ENCODE measurements at regions not wholly inside any gene's neighbourhood (a gene's known extent, or its start where the extent isn't known, plus 50 kb on each side); places are given as distances from the start of the nearest gene placed in this dataset.

DNA sequence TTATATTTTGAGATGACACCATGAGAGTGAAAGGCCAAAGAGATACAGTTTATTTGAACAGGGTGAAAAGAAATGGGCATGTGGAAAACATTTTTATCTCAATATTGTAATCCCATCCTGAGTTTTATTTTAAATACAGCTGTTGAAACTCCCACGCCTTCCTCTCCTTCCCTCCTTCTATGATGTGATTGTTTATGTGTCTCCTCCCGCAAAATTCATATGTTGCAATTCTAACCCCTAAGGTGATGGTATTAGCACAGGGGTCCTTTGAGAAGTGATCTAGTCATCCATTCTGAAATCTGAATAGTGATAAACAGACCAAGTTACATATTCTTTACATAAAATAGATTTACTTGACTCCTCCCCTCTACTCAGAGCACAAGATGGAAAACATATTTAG is 1275.4 kb upstream of the C9orf72 start:
- no peak for ATAC-seq (ENCODE audit: poor library complexity)

DNA sequence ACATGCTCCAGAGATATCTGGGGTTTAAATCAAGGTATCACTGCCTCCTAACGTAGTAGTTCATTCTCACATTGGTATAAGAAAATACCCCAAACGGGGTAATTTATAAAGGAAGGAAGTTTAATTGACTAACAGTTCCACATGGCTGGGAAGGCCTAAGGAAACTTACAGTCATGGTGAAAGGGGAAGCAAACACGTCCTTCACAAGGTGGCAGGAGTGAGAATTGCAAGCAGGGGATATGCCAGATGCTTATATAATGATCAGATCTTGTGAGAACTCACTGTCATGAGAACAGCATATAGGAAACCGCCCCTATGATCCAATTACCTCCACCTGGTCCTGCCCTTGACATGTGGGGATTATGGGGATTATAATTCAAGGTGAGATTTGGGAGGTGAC is 1280.2 kb upstream of the C9orf72 start:
- ATAC-seq (ENCODE audit: poor library complexity) (no peak), DNase-seq (no peak)
- intact Hi-C loops (cut with DNase I), result no loop called here

More for the DNA sequence above, 1275.4 kb upstream of the C9orf72 start:
- no peak for DNase-seq
- intact Hi-C loops (cut with DNase I), result no loop called here

DNA sequence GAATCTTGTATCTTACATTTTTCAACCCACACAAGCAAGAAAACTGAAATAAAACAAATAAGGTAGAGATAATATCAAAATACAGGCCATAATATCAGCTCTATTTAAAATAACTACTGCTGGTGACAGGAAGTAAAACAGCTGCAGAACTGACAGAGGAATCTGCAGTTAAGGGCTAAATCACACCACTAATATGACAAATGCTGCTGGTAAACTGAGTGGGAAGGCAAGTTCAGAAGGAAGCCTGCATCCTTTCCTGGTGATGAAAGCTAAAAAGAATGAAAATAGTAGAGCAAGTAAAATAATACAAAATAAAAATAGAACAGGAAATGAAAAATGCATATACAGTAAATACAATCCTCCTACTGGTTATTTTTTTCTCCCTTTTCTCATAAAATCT is 1293.7 kb upstream of the C9orf72 start:
- no peak for ATAC-seq (ENCODE audit: poor library complexity)
- DNase-seq, result no peak
- intact Hi-C loops (cut with DNase I), result no loop called here

DNA sequence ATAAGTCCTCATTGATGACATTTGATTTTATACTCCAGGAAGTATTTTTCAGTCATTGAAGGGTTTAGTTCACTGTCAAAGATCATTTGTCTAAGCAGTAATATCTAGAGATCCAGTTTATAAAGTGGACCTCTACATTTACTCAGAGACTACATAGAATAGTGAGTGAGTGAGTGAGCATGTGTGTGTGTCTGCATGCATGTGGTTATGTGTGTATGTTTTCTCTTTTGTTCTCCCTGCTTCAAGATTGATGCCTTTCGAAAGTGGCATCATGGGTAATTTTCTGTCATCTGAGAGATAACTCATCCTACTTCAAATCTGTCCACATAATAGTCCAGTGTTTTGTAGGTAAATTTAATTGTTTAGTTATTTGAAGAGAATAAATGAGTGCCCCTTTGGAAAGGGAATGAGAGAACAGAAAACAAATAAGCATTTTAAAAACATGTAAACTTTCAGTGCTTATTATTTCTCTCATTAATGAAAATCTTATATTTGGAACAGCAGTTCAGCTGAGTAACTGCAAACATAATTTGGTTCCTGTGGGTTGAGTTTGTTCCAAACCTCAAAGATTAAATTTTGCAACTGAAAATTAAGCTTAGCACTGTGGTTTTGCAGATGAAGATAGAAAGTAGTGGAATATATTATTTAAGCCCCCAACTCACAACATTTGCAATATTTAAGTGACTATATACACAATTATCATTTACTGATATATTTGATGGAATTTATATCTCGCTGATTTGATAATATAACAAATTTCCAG is 1295.1 kb upstream of the C9orf72 start:
- DNase-seq (no peak), ATAC-seq (ENCODE audit: poor library complexity) (no peak)
- intact Hi-C loops (cut with DNase I), result no loop called here

DNA sequence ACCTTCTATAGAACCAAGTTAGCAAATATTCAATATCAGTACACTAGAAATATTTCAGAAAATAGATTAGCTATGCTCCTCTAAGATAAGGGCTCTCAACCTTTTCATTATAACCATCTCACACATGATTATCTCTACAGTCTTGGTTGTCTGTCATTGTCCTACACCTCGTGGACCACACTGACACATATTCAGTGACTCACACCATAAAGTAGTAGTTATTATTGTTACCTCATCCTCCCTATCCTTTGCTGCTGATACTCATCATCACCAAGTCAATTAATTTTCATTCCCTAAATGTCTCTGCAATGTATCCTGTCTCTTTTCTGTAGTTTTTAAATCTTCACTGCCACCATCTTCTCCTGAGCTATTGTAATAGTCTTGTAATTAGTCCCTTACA is 1309.2 kb upstream of the C9orf72 start:
- intact Hi-C loops (cut with DNase I), result no loop called here
- DNase-seq (no peak), ATAC-seq (ENCODE audit: poor library complexity) (no peak)

DNA sequence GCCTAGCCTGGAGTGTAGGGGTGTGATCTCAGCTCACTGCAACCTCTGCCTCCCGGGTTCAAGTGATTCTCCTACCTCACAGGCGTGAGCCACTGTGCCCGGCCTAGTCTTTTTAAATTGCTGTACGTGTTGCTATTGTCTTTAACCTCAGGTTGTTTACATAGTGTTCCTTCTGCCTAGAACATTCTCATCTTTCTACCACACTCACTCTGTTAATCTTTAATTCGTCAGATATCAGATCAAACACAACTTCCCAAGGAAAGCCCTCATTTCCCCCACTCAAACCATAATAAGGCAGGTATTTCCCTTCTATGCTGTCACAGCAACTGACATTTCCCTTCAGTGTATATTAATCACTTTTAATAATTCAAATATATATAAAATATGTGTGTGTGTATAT is 1310.0 kb upstream of the C9orf72 start:
- ATAC-seq (ENCODE audit: poor library complexity) (no peak), DNase-seq (no peak)
- intact Hi-C loops (cut with DNase I), result no loop called here

DNA sequence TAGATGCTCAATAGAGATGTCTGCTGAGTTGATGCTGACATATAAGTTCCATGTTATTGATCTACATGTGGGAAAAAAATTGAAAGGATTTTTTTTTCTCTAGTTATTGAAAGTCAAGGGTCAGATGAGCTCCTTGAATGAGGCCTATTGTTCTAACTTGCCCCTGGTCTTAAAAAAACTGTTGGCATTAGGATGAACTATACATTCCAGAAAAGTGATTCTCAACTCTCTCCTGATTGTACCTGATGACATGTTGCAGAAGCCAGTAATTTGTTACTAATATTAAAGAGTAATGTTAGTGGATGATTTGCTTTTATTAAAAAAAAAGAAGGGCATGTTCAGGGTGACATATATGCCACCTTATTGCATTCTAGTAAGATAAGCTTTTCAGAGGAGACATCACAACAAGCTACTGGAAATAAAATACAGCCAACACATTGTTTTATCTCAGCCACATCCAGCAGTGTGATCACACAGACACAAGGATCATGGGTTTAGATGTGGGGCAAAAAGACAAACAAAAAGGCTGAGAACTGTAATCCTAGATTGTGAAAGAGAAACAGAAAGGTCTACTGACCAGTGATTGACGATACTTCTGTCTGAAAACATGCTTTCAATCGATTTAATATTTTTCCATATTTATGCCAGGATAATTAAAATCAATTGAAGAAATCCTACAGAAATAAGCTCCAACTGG is 1314.1 kb upstream of the C9orf72 start:
- intact Hi-C loops (cut with DNase I), result no loop called here
- ATAC-seq (ENCODE audit: poor library complexity) (no peak), DNase-seq (no peak)

DNA sequence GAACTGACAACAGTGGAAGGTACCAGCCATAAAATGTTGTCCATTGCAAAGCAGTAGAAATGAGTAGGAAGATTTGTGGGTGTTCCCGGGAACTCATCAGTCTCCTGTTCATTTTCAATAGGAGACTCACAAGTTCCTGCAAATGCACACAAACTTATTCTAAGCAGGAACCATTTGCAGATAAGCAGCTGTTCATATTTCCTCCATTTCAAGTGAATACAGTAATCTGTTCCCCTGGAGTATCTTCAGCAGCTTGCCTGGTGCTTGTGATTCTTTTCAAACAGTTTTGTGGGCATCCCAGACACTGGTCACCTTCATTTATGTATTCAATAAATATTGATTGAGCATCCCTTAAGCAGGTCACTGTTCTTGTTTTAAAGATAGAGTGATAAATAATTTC is 1315.5 kb upstream of the C9orf72 start:
- no peak for DNase-seq
- intact Hi-C loops (cut with DNase I), result no loop called here

DNA sequence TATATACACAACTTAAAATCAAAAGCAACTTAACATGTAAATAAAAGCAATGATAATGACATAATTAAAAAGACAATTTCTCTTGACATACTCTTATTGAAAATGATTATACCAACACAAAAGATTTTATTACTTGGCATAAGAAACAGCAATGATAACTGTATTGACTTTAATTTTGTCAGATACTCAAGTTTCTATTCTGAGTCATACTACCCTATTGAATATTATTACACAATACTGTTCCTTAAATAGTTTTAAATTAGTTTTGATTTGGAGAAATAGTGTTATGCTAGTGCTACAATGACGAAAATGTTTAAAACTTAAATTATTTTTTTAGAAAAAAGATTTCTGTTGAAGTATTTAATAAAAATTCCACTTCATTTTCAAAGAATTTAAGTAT is 1319.3 kb upstream of the C9orf72 start:
- DNase-seq (no peak), ATAC-seq (ENCODE audit: poor library complexity) (no peak)
- intact Hi-C loops (cut with DNase I), result no loop called here

More for the DNA sequence above, 1315.5 kb upstream of the C9orf72 start:
- ATAC-seq (ENCODE audit: poor library complexity), result no peak

DNA sequence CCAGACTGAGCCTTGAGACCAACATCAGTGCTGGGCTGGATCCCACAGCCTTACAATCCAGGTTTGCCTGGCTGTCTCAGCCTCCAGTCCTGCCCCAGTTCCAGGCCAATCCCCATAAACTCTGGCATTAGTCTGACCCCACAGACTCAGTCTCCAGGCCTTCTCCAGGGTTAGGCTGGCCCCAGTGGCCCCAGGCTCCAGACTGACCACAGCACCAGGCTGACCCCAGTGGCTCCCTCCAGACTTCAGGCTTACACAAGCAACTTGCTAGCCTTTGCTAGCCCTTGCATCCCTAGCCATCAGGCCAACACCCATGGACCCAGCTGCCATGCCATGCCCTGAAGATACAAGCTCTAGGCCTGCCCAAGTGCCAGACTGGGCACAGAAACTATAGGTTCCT is 1326.0 kb upstream of the C9orf72 start:
- no peak for DNase-seq
- no peak for ATAC-seq (ENCODE audit: poor library complexity)
- intact Hi-C loops (cut with DNase I), result no loop called here

DNA sequence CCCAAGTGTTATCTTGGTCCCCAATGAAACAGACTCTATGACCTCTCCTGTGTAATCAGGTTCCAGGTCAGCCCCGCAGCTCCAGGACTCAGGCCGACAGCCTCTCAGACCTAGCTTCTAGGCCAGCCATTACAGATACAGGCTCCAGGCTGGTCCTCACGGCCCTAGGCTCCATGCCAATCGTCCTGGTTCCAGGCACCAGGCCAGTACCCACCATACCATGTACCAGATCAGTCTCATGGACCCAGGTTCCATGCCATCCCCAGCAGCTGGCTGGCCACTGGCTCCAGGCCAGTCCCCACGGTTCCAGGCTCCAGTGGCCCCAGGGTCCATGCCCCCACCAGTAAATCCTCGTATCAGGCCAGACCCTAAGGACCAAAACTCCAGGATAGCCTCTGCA is 1326.6 kb upstream of the C9orf72 start:
- ATAC-seq (ENCODE audit: poor library complexity), result no peak
- no peak for DNase-seq
- intact Hi-C loops (cut with DNase I), result no loop called here

DNA sequence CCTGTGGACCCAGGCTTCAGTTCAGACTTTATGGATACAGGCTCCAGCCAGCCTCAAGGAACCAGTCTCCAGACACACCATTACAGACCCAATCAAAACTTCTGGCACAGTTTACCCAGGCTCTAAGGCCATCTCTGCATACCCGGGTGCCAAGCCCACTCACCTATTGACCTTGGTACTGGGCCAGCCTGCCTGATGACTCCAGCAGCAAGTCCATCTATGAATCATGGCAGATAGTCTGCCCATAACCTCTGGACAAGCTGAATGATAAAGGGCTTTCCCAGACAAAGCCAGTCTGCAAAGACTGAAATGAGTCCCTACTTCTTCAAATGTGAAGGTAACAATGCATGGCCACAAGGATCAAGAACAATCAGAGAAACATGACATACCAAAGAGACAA is 1327.1 kb upstream of the C9orf72 start:
- DNase-seq (no peak), ATAC-seq (ENCODE audit: poor library complexity) (no peak)
- intact Hi-C loops (cut with DNase I), result no loop called here

DNA sequence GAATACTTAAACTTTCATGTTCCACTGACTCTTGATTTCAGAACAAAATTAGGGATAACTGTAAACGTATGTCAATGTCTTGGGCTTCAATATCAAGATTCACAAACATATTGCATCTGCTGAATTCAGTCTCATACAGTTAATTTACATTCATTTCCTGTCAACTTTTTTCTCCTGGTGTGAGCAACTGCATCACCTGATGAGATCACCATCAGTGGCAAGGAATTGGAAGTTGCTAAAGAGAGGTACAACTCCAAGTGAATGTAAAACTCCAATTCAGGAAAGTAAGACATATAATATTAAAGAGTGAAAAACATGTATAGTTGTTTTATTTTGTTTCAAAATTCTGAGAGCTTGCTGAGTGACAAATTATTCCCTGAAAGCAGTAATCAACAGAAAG is 1336.2 kb upstream of the C9orf72 start:
- intact Hi-C loops (cut with DNase I), result no loop called here
- ATAC-seq (ENCODE audit: poor library complexity) (no peak), DNase-seq (no peak)

DNA sequence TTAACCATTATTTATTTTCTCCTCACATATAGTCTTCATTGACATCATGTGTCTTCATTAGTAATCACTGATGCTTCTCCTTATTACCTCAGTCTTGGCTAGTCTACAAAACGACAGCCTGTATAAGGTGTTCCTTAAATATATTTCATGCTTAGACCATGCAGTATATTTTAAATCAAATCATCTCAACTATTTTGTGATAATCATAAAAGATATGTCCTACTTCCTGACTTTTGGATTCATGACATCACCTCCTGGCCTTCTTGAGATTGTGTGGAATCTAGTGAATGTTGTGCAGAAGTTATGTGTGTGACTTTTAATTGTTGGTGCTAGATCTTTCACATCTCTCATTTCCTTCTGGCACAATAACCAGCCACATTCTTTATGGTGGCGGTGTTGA is 1339.3 kb upstream of the C9orf72 start:
- intact Hi-C loops (cut with DNase I), result no loop called here
- DNase-seq, result no peak

DNA sequence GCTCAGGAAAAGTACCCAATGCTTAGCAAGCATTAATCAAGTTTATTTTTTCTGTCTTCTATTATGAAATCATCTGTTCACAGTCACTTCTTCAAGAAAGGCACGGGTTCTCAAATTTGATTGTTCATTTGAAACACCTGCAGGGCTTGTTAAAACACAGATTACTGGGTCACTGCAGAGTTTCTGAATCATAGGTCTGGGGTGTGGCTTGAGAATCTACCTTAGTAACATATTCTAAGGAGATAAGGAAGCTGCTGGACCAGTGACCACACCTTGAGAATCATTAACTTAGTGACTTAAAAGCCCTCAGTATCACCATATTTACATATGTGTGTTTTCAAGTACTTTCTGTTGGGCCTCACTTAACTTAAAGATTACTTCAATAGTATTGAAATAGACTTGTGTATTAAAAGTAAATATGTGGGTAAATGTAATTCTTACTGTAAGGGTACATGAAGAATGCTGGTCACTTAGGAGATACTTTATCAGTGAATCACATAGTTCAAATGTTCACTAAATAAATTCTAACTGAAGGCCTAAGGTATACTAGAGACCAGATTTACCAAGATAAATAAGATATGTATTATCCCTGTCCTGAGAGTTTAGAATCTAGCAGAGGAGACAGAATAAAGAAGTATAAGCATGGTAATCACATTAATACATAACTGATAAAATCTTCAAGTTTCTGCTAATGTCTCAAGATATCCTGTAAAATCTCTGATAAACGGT is 1342.1 kb upstream of the C9orf72 start:
- no peak for ATAC-seq (ENCODE audit: poor library complexity)
- no peak for DNase-seq
- intact Hi-C loops (cut with DNase I), result no loop called here

More for the DNA sequence above, 1339.3 kb upstream of the C9orf72 start:
- ATAC-seq (ENCODE audit: poor library complexity), result no peak

DNA sequence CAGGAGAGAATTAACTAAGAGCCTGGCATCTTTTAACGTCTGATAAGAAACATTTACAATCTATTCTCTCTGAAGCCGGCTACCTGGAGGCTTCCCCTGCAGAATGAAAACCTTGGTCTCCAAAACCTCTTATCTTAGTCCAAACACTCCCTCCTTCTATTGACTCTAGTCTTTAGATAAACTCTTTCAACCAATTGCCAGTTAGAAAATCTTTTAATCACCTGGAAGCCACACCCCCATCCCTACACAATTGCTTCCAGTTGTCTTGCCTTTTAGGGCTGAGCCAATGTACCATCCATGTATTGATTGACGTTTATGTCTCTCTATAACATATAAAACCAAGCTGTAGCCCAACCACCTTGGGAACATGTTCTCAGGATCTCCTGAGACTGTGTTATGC is 1343.1 kb upstream of the C9orf72 start:
- intact Hi-C loops (cut with DNase I), result no loop called here
- ATAC-seq (ENCODE audit: poor library complexity) (no peak), DNase-seq (no peak)

DNA sequence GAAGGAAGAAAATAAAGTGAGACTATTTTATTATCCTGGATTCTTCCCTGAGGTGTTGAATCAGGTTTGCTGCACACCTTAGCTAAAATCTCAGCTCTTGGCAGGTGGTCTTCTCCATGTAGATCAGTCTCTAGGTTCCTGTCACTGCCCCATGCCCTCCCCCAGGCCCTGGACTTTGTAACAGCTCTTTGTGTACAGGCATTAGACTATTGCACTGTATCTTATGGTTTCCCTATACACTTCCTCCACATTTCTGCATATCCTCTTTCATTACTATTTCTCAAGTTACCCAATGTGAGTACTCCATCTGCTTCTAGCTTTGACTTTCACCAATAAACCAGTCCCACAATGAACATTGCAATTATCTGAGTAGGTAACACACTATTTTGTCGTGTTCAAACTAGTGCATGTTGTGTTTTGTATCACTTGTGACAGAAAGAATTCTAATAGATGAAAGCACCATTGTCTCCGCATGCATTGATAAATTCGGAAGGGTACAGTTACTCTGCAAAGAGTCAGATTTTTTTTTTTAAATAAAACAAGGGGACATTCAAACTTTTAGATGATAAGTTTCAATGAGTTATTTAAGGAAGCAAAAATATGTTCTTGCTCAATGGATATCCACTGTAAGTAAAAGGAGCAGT is 1348.7 kb upstream of the C9orf72 start:
- intact Hi-C loops (cut with DNase I), result no loop called here
- ATAC-seq (ENCODE audit: poor library complexity) (no peak), DNase-seq (no peak)

DNA sequence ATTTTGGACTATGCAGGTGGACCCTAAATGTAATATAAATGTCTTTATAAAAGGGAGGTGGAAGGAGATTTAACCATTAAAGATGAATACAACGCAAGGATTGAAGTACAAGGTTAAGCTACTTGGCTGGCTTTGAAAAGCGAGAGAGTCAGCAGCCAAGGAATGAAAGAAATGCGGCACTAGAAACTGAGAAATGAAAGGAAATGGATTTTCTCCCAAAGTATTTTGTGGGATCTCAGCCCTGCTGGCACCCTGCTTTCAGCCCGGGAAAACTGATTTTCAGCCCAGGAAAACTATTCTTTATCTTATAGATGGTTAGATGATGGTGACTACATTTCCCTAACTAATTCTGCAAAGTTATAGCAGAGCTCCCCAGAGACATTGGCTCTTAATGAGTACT is 1349.6 kb upstream of the C9orf72 start:
- ATAC-seq (ENCODE audit: poor library complexity), result no peak
- DNase-seq, result no peak
- intact Hi-C loops (cut with DNase I), result no loop called here

DNA sequence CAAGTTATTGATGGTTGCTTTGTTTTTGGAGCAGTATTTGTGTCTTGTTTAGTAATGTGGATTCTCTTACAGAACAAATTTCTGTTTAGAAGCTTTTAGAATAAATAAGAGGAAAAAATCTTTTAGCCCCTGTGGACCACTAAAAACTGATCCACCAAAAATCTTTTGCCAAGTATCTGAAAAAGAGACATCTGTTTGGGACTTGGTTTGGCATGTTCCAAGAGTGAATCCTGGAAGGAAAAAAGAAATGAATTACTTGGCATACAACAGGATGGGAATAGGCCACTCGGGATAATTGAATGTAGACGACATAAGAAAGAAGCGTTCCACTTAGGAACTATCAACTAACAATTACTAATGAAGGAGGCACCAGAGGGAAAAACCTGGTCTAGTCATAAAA is 1350.1 kb upstream of the C9orf72 start:
- ATAC-seq (ENCODE audit: poor library complexity), result no peak
- no peak for DNase-seq
- intact Hi-C loops (cut with DNase I), result no loop called here

DNA sequence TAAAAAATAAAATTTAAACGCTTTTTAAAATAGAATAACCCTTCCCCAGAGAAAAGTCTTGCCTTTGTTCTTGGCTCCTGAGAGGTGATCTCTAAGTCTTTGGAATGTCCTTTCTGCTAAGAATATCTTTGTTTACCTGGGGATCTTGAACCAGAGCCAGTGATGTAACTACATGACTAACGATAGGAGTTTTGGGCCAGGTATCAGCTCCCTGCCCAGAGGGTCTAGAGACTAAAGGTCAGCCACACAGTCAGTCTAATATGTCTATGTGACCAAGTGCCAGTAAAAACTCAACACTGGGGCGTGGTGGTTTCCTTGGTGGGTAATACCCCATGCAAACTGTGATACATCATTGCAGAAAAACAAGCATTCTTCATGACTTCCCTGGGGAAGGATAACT is 1351.9 kb upstream of the C9orf72 start:
- no peak for DNase-seq
- intact Hi-C loops (cut with DNase I), result no loop called here
- ATAC-seq (ENCODE audit: poor library complexity), result no peak

All from Right ventricle myocardium superior (tissue), 1 donor.